GM18868 (cell line): ENCODE measurements at regions not wholly inside any gene's neighbourhood (a gene's known extent, or its start where the extent isn't known, plus 50 kb on each side); places are given as distances from the start of the nearest gene placed in this dataset.

Experiments
- ATAC-seq: cut with Tn5 transposase; IDR thresholded peaks from one replicate; pipeline ENCODE4 v1.9.1; 2021; ENCODE audit warnings: mild to moderate bottlenecking, moderate library complexity; ENCODE audit not compliant: unreplicated experiment

- ATAC-seq: no peak
These were observed 295.8 kb downstream of the GABRB3 start for GRCh38 chr15:26477044-26477443.

- ATAC-seq: no peak
These were observed 297.3 kb downstream of the GABRB3 start for GRCh38 chr15:26475554-26475953.

- ATAC-seq: no peak
These were observed 300.2 kb downstream of the GABRB3 start for GRCh38 chr15:26472661-26473060.

GRCh38 chr15:26461847-26462608 is 310.8 kb downstream of the GABRB3 start:
- no peak for ATAC-seq

- no peak for ATAC-seq
These were observed 312.7 kb downstream of the GABRB3 start for GRCh38 chr15:26460165-26460564.

- ATAC-seq: no peak
These were observed 317.0 kb downstream of the GABRB3 start for GRCh38 chr15:26455828-26456227.

GRCh38 chr15:26453914-26454313 is 319.0 kb downstream of the GABRB3 start:
- no peak for ATAC-seq

GRCh38 chr15:26451995-26452394 is 320.9 kb downstream of the GABRB3 start:
- no peak for ATAC-seq

GRCh38 chr15:26449291-26449690 is 323.6 kb downstream of the GABRB3 start:
- ATAC-seq: no peak

- no peak for ATAC-seq
These were observed 329.5 kb downstream of the GABRB3 start for GRCh38 chr15:26443321-26443720.

- ATAC-seq: no peak
These were observed 330.2 kb downstream of the GABRB3 start for GRCh38 chr15:26442680-26443079.

GRCh38 chr15:26439681-26440080 is 333.2 kb downstream of the GABRB3 start:
- no peak for ATAC-seq

- ATAC-seq: no peak
These were observed 334.1 kb downstream of the GABRB3 start for GRCh38 chr15:26438718-26439117.

- no peak for ATAC-seq
These were observed 334.6 kb downstream of the GABRB3 start for GRCh38 chr15:26438316-26438715.

- no peak for ATAC-seq
These were observed 339.0 kb downstream of the GABRB3 start for GRCh38 chr15:26433818-26434217.

- ATAC-seq: no peak
These were observed 339.8 kb downstream of the GABRB3 start for GRCh38 chr15:26433060-26433459.

- ATAC-seq: no peak
These were observed 351.8 kb downstream of the GABRB3 start for GRCh38 chr15:26421065-26421464.

GRCh38 chr15:26395624-26396023 is 377.2 kb downstream of the GABRB3 start:
- ATAC-seq: no peak

- no peak for ATAC-seq
These were observed 378.1 kb downstream of the GABRB3 start for GRCh38 chr15:26394801-26395200.

GRCh38 chr15:26392956-26393355 is 379.9 kb downstream of the GABRB3 start:
- no peak for ATAC-seq

GRCh38 chr15:26391567-26392194 is 381.2 kb downstream of the GABRB3 start:
- no peak for ATAC-seq

- ATAC-seq: no peak
These were observed 390.3 kb downstream of the GABRB3 start for GRCh38 chr15:26382444-26383072.
